Stimulated activated CD8-positive, alpha-beta memory T cell treated with anti-CD3 and anti-CD28 coated beads, Interleukin-15, amount 100 ng/mL, for 4 hours (primary cell): ENCODE measurements at regions not wholly inside any gene's neighbourhood (a gene's known extent, or its start where the extent isn't known, plus 50 kb on each side); places are given as distances from the start of the nearest gene placed in this dataset.
A peak's percentile ranks its signal among the peaks of the same experiment; 100 is the strongest.

Source experiments
- DNase-seq, 2 donors: peaks; one replicate each; pipeline ENCODE4 v3.0.0-alpha.2; 2020; ENCODE audit warnings: low read depth in 2 of 2

DNA sequence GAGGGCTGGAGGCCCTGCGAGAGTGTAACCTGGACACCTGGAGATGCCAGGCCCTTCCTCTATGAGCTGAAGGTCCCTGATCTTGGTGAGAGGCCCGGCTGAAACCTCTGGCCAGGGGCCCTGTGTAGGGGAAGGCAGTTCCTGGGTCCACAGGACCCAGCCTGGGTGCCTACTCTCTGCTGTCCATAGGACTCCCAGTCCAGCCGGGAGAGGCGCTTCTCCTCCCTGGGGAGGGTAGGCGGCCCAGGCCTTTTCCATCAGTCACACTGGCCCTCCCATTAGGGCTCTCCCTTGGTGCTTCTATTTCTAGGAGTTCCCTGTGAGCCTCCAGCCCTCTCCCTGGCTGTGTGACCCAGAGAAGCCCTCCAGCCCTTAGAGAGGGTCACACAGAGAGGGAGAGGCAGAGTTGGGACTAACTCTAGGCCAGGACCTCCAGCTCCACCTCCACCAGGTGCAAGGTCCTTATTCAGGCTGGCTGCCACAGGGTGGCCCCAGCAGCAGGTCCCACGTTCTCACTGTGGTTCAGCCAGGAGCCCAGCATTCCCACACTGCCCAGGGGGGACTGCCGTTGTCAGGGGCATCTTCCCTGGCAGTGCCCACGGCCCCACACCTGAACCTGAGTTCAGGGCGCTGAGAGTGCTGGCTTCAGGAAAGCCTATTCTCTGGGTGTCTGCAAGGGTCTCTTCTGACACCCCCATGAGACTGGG, 146.8 kb downstream of the SMAD6 start:
- DNase-seq: no peak

DNA sequence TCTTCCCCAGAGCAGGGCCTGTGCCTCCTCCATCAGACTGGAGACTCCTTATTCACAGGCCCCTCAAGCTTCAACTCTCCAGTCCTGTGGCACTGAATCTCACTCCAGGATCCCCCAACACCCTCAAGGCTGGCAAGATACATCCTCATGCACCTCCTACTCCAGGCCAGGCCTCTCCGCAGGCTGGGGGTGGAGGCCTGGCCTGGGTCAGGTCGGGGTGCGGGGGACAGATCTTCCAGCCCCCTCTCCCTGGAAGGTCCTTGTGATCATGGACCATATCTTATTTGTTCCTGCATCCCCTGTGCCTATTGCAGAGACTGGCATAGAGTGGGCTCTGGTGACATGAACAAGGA, 147.3 kb downstream of the SMAD6 start:
- no peak for DNase-seq

DNA sequence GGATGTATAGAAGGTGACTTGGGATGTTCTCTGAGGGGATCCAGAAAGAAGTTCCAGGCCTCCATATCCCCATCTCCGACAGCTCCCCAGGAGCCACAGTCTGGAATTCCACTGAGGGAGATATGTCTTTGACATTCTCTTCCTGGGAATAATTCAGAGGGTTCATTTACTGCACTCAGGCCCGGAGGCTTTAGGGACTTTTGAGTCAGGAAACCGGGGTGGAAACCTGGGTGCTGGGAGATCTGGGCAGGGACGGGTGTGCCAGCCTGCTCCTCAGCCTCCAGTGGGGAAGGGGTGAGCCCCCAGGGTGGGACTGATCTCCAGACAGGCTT, 147.7 kb downstream of the SMAD6 start:
- DNase-seq: no peak

DNA sequence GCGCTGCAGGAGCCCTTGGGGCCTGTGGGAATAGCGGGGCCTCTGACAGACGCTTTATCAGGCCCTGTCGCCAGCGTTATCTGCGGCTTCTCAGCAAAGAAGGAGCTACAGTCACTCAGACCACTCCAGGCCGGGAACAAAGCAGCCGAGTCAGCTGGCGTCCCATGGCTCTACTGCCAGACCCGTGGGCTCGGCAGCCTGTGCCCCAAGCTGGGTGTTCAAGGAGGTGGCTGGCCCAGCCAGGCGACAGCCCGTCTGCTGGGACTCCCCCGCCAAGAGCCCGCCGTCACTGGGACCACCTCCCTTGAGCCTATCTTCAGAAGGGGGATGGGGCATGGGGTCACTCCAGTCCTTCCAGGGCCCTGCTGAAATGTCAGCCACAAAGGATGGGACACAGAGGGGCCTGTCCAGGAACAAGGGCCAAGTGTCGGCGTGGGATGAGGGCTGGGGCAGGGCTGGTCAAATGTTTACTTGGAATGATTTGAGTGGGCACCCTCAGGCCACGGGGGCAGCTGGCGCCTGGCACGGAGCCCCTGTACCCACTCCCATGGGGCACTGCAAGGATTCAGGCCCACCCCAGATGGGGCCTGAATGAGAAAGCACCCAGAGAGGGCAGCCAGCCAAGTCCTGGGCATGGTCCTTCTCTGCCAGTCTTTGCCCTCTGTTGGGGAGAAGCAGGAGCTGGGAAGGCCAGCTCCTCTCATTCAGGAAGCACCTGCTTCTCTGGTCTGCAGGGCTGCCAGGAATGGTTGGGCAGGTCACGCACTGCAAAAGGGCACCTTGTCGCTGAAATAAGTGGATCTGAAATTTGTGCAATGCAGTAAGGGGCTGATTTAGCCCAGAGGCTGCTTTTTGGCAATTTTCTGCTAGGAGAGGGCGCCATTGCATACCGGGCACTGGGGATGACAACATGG, 148.3 kb downstream of the SMAD6 start:
- no peak for DNase-seq

DNA sequence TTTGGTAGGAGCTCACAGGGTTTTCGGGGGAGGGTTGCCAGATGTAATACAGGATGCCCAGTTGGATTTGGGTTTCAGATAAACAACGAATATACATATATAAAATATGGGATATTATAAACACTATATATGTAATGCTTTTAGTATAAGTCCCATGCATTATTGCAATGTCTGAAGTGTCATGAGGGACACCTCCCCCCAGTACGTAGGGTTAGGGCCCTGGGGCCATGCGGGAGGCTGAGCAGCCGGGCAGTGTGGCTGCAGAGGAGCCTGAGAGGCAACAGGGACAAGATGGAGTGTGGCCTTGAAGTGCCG, 148.9 kb downstream of the SMAD6 start:
- DNase-seq: no peak

DNA sequence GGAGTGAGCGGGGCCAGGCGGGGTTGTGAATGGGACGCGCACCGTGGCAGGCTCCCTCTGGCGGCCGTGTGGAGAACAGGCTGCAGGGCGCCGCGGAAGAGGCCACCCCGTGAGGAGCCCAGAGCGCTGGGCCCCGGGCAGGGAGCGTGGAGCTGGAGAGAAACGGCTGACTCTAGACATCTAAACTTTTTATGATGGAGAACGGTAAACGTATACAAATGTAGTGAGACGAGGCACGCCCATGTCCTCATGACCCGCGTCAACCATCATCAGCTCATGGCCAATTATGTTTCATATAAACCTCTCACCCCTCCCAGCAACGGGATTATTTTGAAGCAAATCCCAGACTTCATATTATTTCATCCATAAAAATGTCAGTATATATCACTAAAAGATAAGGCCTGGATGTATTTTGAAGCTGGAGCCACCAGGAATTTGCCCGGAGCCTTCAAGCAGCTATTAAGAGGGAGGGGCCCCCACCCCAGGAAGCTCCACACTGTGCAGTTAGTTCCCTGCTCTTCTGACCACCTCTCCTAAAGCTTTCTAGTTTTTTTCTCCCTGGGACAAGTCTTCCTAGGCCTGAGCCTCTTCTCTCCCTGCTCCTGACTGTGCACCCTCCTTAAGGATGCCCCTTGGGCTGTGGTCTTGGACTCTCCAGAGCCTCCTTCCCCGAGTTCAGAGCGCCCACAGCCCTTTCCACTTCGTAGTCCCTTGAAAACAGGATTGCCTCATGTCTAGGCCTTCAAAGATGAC, 149.5 kb downstream of the SMAD6 start:
- peak; percentile 25 to 46 for DNase-seq

DNA sequence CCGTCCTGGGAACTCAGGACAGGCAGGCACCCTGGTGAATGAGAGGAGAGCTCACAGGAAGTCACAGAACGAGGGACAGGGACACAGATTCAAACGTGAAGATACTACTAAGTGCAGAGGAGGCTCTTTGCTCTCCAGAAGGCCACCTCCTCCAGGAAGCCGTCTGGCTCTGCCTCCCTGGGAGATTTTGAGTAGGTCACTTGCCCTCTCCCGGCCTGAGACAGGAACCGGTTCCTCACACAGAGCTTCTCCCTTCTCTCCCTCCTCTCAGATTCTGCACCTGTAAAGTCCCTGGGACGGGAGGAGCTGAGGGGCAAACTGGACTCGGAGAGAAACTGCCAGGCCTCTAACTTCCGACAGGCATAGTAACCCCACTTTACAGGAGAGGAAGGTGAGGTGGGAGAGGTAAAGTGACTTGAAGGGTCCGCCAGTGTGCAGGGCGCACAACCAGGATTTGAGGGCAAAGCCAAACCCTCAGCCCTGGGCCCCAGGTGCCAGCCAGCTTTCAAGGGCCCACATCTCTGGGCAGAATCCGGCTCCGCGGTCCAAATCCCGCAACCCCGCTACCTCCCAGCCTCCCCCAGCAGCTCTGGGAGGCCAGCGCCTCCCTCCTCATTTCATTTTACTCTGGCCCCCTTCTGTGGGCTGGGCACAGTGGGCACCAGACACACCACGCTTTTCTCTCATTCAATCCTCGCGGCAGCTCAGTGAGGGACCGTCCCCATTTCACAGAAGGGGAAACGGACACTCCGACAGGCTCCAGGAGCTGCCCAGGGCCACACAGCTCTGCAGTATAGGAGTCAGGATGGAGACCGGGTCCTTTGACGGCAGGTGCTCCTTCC, 150.2 kb downstream of the SMAD6 start:
- no peak for DNase-seq

DNA sequence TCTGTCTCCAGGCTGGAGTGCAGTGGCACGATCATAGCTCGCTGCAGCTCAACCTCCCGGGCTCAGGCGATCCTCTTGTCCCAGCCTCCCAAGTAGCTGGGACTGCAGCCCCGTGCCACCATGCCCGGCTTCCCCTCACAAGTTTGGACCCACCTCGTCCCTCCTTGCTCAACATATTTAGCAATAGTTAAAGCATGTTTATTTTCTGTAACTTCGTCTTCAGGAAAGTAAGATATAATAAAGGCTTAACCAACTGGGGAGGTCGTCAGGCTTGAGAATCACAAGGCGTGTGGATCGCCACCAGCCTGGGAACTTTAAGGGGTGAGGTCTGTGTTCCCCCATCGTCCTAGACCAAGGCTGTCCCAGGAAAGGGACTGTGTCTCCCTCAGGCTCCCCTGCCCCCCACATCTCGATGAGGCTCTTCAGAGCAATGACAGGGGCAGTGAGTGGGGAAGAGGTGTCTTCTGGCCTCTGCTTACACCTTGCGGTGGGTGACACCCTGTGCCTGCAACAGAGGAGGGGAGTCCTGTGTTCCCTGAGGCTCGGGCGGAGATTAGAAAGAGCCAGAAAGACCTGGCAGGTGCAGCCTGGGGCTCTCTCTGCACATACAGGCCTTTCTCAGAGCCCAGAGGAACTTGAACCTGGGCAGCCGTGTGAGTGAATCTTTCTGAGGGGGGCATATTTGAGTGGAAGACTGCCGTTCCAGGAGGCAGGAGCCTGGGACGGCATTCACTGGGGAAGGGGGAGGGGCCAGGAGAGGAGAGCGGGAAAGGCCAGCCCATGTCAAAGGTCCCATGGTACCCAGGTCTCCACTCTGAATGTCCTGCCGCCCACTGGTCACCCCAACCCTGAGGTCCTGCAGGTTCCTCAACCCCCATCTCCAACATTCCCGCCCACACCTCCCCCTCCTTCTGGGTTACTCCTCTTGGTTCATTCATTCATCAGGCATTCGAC, 152.3 kb downstream of the SMAD6 start:
- no peak for DNase-seq

DNA sequence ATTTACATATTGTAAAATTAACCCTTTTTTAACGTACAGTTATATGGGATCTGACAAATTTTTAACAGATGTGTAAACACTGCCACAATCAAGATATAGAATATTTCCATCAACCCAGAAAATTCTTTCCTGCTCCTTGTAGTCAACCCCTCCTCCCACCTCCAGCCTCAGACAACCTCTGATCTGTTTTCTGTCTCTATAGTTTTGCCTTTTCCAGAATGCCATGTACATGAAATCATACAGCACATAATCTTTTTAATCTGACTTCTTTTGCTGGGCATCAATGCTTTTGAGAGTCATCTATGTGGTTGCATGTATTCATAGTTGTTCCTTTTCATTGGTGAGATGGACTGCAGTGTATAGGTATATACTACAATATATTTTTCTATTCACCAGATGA, 153.0 kb downstream of the SMAD6 start:
- DNase-seq: no peak

DNA sequence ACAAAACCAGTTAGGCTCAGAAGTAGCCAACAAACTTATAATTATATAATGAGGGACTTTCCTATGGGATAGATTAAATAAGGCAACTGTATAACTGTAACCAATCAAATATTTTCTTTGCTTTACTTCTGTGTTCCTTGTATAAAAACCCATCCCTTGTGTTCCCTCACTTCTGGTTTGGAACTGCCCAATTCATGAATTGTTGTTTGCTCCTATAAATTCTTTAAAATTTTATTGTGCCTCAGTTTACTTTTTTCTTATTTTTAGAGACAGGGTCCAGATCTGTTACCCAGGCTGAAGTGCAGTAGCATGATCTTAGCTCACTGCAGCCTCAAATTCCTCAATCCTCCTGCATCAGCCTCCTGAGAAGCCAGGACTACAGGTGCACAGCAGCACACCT, 155.7 kb downstream of the SMAD6 start:
- no peak for DNase-seq

DNA sequence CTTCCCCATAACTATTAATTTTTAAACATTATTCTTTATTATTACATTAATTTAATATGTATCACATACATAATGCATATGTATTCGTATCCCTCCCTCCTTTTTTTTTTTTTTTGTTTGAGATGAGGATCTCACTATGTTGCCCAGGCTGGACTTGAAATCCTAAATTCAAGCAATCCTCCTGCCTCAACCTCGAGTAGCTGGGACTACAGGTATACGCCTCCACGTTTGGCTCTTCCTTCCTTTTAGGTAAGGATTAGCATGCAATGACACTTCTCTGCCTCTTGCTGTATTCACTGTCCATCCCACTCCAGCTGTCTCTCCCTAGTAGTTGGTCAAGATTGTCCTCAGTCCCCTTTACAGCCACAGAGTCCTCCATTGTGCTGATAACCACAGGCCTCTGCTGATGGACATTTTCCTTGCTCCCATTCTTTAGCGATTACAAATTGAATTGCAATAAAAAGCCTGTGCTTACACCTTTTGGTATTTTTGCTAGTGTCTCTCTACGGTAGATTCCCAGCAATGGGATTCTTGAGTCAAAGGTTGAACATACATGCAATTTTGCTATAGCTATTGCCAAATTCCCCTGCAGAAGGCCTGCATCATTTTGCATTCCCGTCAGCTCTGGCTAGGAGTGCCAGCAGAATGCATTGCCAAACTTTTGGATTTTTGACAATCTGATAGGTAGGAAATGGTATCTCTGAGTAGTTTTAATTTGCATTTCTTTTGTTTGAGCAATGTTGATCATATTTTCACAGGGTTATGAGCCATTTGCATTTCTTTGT, 156.6 kb downstream of the SMAD6 start:
- no peak for DNase-seq

DNA sequence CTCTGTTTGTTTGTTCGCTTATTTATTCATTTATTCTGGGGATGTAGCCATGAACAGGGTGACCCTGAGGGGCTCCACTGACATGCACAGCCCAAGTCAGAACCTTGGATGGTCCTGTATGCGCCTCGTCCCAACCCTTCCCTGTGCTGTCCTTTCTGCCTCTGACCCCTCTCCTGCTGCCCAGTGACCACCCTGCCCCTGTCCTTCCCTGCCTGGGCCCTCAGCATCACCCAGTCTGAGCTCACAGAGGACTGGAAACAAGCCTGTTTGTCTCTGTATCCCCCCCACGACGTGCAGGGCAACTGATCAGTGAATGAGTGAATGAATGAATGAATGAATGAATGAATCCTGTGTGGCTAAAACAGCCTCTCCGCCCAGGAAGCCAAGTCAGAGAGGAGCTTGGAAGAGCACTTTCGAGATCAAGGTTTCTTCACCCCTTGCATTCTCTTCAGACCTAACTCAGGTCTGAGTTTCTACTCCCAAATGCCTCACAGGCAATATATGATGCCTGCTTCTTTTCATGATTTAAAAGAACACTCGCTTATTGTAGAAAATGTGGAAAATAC, 157.7 kb downstream of the SMAD6 start:
- no peak for DNase-seq

DNA sequence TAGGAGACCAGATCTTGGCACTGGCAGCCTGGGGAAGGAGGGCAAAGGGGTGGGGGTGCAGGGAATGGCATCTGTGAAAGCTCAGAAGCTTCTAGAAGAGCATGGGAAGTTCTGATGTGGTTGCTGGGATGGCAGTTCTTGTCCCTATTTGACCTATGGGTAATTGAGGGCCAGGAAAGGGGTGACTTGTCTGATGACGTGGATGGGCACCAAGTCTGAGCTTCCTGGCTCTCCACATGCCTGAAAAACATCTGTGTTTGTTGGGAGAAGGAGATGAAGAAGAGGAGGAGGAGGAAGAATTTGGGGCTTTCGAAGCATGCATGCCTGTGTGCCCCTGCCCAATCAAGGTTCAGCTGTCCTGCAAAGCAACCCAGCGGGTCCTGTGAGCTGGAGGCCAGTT, 158.8 kb downstream of the SMAD6 start:
- no peak for DNase-seq

DNA sequence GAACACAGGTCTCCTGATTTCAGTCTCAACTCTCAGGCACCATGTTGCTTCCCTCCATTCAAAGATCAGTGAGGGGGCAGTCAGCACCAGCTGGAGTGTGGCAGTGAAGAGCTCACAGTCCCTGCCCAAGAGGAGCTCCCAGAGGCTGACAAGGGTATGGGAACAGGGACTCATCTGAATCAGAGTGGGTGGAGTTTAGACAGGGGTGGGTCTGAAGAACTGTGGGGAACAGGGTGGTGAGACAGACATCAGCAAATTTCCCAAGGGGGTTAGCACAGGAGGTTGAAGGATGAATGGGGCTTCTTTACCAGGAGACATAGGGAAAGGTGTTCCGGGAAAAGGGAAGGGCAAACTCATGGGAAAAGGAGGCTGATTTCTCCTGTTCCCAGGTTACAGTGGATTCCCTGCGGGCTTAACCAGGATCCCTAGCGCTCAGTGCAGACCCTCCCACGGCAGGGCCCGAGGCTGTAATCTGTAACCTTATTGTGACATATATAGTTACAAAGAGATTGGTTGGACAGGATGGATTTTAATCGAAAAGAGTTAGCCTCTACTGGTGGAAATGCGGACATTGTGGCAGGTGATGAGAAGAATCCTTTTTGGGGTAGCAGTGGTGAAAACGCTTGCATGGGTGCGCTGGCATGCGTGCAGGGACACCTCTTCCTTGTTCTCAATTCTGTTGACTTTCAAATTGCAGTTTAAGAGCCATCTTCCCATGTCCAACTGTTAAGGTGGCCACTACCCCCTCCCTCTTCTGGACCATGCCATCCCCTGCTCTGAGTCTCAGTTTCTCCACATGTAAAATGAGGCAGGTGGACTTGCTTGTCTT, 160.3 kb downstream of the SMAD6 start:
- no peak for DNase-seq

DNA sequence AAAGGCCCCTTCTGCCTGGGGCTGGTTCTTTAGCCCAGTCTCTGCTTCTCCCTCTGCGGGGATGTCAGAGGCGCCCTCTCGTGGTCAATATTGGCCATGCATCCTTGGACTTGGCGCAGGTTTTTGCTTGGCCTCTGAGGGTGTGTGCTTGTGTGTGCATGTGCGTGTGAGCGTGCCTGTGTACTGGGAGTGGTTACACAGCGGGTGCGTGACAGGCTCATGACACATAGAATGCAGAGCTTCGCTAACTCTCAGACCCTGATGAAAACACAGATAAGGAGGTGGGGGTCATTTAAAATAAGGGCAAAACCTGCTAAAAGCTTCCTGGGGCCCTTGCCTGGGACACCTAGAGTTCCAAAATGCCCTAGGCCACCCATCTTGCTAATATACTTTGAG, 160.9 kb downstream of the SMAD6 start:
- peak; percentile 13 to 36 for DNase-seq

DNA sequence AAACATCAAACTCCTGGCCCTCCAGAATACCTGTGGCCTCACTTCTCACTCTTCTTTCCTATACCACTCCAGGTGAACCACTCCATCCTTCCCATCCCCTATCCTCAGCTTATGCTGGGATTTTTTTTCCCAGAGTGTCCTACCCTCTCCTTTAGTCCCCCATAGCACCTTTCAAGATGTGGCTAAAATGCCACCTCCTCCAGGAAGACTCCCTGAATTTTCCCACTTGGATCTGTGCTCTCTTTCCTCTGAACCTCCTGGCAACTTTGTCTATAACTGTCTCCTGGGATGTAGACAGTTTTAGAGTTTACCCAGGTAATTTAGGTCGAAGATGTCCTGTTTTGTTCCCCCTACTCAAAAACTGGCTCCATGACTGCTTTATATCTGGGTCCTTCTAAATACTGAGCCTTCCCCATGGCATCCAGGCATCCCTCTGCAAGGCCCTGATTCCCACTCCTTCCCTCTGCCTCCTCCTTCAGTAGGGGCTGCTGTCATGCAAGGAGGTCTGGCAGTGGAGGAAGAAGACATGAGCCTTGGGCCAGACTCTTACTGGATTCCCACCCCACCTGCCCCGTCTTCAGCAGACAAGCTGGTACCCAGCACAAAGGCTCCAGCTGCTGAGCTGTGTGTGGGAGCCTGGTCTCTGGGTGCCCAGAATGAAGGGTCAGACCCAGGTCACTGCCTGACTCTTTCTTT, 161.5 kb downstream of the SMAD6 start:
- no peak for DNase-seq

DNA sequence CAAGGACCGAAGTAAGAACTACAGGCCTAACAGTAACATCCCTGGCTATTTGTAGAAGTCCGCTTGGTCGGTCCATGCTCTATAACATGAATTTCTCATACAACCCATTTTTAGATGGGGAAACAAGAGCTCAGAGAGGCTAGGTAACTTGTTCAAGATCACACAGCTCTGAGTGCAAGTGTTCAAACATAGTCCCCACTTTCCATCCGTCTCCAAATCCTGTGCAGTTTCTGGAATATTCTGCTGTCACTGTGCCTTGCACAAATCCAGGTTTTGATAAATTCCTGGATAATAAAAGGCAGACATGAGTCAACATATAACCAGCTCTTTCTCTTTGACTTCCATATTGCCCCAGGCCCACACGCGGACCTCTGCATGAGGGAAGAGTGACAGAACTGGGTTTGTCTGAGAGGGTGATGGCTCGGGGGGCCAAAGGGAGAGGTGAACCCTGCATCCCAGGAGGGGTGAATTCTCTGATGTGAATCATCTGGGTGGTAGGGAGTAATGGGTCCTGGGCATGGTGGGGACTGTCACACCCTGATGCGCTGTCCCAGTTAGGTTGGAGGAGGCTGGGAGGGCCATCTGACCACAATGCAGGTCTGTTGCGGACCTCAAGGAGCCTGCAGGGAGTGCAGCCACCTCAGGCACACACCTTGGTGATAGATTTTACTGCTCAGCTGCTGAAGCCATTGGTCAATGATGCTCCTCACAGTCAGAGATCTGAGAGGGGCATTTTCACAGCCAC, 162.2 kb downstream of the SMAD6 start:
- no peak for DNase-seq
